LNCAP (cell line): ENCODE measurements at regions not wholly inside any gene's neighbourhood (a gene's known extent, or its start where the extent isn't known, plus 50 kb on each side); places are given as distances from the start of the nearest gene placed in this dataset.

Experiments
- TF ChIP-seq, protein P1 (sequence below): fragments of 450-650 bp; IDR thresholded peaks from 2 replicates; pipeline ENCODE4 v1.5.1; 2017; ENCODE audit warnings: mild to moderate bottlenecking

DNA sequence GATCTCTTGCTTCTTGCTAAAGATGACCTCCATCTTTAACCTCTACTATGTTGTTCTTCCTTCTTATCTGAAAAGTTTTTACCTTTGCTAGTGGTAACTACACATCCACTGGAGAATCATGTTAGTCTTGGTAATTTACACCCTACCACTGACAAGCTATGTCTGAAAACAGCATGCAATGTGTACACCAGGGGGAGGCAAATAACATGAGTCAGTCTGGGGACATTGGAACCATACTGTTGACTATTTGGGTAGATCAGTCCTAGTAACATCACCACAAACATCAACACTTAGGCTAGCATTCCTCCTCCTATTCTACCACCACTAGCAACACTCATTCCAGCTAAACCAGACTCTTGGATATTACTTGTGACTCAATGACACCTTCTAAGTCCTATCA lies 549.0 kb downstream of the KCNT2 start:
- TF ChIP-seq, protein P1, sequence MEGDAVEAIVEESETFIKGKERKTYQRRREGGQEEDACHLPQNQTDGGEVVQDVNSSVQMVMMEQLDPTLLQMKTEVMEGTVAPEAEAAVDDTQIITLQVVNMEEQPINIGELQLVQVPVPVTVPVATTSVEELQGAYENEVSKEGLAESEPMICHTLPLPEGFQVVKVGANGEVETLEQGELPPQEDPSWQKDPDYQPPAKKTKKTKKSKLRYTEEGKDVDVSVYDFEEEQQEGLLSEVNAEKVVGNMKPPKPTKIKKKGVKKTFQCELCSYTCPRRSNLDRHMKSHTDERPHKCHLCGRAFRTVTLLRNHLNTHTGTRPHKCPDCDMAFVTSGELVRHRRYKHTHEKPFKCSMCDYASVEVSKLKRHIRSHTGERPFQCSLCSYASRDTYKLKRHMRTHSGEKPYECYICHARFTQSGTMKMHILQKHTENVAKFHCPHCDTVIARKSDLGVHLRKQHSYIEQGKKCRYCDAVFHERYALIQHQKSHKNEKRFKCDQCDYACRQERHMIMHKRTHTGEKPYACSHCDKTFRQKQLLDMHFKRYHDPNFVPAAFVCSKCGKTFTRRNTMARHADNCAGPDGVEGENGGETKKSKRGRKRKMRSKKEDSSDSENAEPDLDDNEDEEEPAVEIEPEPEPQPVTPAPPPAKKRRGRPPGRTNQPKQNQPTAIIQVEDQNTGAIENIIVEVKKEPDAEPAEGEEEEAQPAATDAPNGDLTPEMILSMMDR, result no peak

DNA sequence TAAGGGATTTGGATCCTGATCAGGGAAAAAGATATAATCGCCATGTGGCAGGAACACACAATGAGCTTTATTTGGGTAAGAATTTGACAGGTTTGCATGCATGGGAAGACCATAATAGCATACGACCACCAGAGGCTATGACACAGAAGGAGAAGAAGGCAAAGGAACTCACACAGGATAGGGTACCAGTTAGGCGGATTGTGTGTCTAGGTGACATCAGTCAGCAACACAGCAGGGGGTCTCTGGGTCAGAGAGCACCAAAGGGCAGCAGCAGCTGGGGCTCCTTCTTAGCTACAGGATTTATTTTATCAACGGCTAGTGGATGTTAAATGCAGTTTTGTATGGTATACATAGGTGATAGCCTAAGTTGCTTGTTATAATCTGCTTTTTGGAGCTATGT lies 551.3 kb downstream of the KCNT2 start:
- TF ChIP-seq, protein P1, result no peak

DNA sequence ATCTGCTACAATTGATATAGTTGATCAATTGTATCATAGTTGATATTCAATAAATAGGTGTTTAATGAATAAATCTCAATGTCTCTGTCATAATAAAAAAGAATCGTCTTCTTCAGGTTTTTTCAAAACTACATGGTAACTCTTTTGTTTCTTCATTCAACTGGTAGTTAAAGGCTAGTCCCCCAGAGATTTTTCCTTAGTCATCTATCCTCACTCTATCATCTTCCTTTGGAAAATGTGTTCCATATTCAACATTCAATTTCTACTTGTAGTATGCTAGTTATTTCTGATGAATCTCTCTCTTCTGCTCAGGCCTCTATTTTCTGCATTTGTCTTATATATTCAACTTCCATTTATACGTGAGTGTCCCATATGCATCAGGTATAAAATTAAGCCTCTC lies 558.8 kb downstream of the KCNT2 start:
- TF ChIP-seq, protein P1, result no peak

- TF ChIP-seq, protein P1, result no peak
Observed at GRCh38 chr1:196043268-196043667, 565.0 kb downstream of the KCNT2 start.

DNA sequence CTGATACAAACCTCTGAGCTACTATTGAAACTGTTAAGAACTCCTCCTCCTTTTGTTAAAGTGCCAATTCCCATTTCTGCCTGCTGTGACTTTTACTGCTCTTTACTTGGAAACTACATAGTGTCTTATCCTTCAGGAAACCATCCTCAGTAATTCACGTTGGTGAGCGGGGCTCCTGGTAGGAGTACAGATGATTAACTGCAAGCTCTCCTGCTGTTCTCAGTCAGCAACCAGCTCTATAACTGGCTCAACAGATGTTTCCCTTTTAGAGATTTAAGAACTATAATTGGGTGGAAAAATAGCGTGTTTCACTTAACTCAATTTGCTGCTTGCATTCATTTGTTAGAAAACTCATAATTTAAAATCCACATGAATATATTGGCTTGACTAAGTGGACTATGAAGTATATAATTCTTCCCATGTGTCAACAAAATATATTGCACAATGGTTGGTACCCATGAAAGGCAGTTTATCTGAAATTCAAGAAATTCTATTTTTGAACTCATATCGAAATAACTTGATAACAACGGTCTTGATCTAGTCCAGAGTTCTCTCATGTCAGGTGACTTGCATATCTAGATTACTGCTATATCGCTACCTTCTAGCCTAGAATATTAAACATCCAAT lies 574.0 kb downstream of the KCNT2 start:
- TF ChIP-seq, protein P1, result no peak

GRCh38 chr1:196030455-196030854 lies 577.8 kb downstream of the KCNT2 start:
- TF ChIP-seq, protein P1, result no peak

GRCh38 chr1:196029410-196029809 lies 578.8 kb downstream of the KCNT2 start:
- TF ChIP-seq, protein P1, result peak; percentile 59

DNA sequence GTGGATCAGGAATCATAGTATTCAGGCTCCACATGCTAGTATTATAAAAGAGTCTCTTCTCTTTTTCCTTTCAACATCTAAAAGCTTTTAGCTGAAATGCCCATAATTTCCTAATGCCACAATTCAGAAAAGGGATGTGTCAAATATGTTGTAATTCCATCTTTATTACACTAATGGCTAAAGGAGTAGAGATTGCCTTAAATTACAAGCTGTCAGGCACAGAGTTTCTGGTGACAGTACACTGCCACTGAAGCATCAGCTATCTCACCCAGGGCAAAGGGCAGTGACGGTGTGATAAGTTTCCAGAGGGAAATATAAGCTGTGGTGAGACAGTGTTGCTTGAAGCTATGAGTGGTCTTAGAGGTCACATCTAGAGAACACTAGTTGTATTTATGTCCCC lies 581.1 kb downstream of the KCNT2 start:
- TF ChIP-seq, protein P1, result no peak
